Activated CD4-positive, alpha-beta T cell treated with anti-CD3 and anti-CD28 coated beads, Interleukin-2, Interleukin-6, amounts not matched to agents 100 ng/mL and 50 ng/mL, durations not matched to agents 16 hours and 8 hours (primary cell): ENCODE measurements at regions not wholly inside any gene's neighbourhood (a gene's known extent, or its start where the extent isn't known, plus 50 kb on each side); places are given as distances from the start of the nearest gene placed in this dataset.

Experiments used
- DNase-seq: peaks from one replicate; pipeline ENCODE4 v3.0.0-alpha.2; 2020

- no peak for DNase-seq
Measured at GRCh38 chr11:79902493-79902892, 461.7 kb upstream of the TENM4 start.

GRCh38 chr11:79897896-79898295 lies 457.1 kb upstream of the TENM4 start:
- no peak for DNase-seq

DNA sequence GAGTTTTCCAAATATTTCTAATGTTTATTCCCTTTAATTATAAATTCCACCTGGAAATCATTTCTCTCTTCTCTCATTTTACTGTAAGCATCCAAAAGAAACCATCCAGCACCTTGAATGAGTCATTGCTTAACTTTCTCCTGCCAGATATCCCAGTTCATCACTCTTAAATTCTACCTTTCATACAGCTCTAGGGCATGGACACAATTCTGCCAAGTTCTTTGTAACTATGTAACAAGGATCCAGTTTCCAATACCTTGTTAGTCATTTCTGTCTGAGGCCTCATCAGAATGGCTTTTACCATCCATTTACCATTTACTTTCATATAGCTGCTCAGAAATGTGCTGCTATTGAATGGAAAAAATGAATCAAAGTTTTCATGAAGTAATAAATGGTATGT lies 455.4 kb upstream of the TENM4 start:
- no peak for DNase-seq

GRCh38 chr11:79894111-79894510 lies 453.3 kb upstream of the TENM4 start:
- no peak for DNase-seq

GRCh38 chr11:79890272-79890671 lies 449.4 kb upstream of the TENM4 start:
- DNase-seq: no peak

- no peak for DNase-seq
Measured at GRCh38 chr11:79864882-79865281, 424.1 kb upstream of the TENM4 start.

DNA sequence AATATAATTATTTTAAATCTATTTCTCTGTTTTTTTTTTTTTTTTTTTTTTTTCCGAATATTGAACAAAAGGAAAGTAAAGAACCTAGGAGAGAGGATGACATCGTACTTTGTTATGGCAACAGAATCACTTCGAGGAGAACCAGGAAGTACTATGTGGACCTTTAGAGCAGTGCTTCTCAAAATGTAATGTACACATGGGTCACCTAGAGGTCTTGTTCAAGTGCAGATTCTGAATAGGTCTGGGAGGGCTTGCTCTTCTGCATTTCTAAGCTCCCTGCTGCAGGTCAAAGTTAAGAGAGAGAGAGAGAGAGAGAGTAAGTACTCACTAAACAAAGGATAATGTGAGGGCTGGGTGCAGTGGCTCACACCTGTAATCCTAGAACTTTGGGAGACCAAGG lies 419.5 kb upstream of the TENM4 start:
- no peak for DNase-seq

DNA sequence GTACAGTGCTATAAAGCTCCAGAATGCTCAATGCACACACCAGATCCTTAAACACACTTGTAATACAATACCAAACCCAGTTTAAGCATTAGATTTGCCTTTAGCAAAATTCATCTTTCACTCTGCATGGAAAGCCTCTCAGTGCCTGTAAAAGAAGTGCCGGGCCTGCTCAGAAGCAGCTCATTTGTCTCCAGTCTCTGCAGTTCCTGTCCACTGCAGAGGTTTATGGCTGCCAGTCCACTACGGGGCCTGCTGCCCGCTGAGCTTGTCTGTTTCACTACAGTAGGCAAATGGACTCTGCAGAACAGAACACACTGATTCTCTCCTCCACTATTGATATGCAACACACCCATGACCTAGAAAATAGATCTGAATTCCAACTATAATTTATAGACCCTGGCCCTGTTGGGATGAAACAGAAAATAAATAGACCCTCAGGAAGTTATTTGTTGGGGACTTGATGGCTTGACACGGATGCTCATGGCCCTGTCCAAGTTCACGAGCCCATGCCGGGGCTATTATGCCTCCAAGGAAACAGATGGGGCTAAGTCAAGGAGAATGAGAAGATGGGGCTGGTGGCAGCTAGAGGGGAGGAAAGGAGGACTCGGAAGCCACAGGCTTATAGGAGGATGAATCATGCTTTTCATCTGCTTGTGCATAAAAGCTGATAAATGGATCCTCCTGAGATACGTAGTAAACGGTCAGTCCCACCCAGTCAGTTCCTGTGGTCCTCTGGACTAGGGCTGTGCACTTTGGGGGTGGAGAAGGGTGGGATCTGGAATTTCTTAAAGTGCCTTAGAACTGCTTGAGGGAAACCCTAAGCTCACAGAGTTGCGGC lies 416.8 kb upstream of the TENM4 start:
- no peak for DNase-seq

GRCh38 chr11:79852176-79852575 lies 411.3 kb upstream of the TENM4 start:
- no peak for DNase-seq

DNA sequence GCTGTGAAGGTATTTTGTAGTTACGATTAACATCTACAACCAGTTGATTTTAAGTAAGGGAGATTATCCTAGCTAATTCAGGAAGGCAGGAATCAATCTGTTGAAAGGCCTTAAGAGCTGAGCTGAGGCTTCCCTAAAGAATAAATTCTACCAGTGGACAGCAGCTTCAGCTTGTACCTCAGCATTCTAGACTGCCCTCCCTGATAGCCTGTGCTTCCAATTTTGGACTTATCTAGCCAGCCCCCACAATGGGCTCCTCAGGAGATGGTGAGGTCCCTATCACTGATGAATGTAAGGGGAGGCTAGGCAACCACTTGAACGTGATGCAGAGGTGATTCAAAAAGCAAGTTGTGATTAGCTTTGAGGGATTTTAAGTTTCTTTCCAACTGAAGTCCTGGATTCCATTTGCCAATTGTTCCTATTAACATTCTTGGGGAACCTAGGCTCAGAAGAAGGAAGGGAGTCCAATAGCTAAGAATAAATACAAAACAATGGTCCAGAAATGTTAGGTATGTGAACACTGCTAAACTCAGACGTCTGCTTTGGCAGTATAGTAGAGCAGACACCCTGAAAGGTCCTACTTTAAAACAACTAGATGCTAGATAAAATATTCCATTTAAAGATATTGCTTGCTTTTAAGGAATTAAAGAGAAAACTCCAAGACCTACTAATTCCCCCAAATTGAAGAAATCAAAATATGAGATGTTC lies 404.3 kb upstream of the TENM4 start:
- DNase-seq: no peak

GRCh38 chr11:79834015-79834414 lies 393.2 kb upstream of the TENM4 start:
- DNase-seq: no peak

GRCh38 chr11:79830446-79830845 lies 389.6 kb upstream of the TENM4 start:
- DNase-seq: no peak

DNA sequence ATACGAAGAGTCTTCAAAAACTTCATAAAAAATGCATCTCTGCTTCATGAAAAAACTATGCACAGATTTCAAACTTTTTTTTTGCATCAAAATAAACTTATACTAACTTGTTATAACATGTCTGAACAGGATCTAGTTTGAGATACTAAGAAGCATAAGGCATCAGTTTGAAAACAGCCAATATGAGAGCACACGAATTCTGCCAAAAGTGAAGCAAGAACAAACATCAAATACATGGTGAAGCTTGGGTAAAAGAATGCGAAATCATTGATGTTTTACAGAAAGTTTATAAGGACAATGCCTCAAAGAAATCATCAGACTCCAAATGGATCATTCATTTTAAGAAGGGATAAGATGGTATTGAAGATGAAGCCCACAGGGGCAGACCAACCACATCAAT lies 389.1 kb upstream of the TENM4 start:
- no peak for DNase-seq

DNA sequence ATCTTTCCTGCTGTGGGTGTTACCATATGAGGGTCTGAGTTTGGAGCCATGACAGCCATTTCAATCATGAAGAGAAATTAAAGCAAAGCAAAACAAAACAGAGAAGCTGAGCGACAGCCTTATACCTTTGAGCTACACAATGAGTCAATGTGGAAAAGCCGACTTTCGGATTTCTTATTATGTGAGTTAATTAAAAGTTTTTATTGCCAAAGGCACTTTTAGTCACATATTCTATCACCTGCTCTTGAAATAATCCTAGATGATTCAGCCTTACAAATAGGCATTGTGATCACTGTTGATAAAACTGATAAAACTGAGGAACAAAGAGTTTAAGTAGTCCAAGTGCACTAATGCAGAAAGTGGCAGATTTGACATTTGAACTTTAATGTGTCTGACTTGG lies 381.9 kb upstream of the TENM4 start:
- DNase-seq: no peak

DNA sequence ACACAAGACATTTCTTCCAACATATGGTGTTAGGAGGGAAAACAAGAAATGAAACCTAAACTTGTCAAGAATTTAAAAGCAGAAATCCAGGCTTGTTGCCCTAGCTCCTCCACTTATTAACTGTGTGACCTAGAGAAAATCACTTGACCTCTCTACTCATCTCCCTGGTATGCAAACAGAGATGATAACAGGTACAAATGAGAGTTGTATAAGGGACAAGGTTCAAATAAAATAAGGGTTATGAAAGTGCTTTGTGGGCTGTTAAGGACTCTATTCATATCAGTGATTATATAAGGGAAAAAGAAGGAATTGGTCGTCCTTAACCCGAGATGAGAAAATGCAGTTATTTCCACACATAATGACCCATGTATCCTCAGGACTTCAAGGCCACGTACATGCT lies 372.7 kb upstream of the TENM4 start:
- DNase-seq: no peak

GRCh38 chr11:79809487-79809886 lies 368.7 kb upstream of the TENM4 start:
- no peak for DNase-seq

DNA sequence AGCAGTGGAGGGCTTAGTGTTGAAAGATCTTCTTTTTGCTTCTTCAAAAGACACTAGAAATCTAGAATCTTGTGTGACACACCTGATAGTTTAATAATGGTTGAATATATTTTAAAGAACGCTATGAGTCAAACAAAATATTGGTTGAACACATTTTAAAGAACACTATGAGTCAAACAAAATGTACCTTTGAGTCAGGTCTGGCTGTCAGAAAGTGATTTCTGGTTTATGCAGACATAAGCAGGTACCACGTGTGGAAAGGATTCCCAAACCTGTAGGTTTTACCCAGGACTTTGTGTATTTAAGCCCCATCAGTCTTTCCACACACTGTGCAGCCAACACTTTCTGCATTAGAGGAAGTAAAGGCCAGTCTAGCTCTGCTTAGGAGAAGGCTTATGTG lies 366.7 kb upstream of the TENM4 start:
- DNase-seq: no peak

GRCh38 chr11:79796704-79797103 lies 355.9 kb upstream of the TENM4 start:
- DNase-seq: no peak

DNA sequence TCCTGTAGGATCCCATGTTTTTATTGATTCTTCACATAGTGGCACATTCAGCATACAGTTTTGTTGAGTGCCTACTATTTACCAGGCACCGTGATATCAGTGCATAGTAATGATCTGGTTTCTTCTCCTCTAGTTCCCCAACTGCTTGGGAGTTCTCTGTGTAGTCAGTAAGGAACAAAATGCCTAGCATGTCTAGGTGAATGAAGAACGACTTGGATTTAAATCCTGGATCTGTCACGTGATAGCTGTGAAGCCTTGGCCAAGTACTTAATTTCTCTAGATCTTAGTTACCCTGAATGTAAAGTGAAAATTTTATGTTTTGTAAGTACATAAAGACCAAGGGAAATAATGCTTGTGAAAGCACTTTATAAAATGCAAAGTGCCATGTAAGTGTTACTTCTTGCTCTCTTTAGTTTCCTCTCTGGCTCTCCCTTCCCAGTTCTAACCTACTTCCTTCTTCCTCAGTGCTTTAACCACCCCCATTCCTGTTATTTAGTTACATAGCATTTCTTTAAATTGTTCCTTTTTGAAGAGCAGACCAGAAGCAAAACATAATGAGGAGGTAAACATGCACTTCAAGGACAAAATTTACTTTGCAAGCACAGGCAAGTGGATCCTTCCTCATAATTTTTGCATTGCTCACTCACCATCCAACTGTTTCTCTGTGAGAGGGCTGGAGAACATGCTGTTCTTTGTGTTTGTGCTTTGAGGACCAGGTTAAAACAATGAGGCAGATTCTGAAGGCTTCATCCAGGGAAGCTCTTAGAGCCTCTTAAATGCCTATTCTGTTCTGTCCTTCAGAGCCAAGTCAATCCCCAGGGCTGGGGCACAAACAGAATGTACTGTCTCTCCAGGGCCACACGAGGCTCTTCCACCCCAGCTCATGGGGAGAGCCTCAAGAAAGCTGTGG lies 353.9 kb upstream of the TENM4 start:
- no peak for DNase-seq

DNA sequence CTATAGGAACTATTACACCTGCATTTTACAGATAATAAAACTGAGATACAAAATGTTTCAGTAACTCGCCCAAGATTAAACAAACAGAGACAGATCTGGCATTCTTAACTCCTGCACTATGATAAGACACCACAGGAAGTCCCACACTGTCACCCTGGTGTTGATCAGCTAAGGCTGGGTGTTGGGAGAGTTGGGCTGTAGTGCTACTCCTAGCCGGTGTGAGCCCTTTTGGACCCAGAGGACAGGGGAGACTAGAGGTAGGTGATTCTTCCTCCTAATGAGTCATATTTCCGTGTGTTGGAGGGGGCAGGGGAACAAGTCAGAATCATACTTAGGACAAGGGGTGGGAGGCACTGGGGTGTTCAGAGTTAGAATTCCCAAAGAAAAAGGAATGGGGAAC lies 353.2 kb upstream of the TENM4 start:
- DNase-seq: no peak

DNA sequence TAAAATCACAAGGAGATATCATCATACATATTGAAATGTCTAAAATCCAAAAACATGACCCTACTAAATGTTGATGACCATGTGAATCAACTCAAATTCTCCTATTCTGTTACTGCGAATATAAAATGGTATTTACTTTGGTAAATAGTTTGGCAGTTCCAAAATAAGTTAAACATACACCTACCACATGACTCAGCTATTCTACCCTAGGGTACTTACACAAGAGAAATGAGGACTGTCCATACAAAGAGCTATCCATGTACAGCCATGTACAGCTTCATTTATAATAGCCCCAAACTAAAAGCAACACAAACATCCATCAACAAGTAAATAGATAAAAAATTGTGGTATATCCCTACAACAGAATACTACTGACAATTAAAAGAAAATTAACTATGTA lies 346.1 kb upstream of the TENM4 start:
- no peak for DNase-seq

DNA sequence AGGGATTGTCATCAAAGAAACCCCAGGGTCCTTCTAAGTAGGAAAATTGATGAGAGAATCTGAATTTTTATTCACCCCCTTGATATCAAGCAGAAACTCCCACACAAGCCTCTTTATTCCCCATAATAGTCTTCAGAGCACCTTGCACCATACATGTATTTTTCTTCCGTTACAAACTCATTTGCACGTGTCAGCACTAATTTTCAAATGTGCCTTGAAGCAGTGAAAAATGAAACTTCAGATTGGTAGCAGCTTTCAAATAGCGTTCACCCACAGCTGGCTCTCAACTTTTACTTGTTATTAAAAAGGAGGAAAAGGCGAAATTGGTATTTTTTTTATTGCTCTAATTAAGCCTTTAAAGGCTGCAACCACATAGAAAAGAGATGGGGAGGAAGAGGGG lies 343.0 kb upstream of the TENM4 start:
- DNase-seq: no peak

- DNase-seq: no peak
Measured at GRCh38 chr11:79768343-79768742, 327.5 kb upstream of the TENM4 start.
